H9 (cell line): ENCODE measurements at regions not wholly inside any gene's neighbourhood (a gene's known extent, or its start where the extent isn't known, plus 50 kb on each side); places are given as distances from the start of the nearest gene placed in this dataset.
A peak's percentile ranks its signal among the peaks of the same experiment; 100 is the strongest.

ENCODE experiments used
- DNase-seq: peaks from one replicate; pipeline ENCODE4 v3.0.0-alpha.2; 2017
- H2AFZ ChIP-seq: one replicate; pipeline ENCODE4 v1.6.1; 2013; ENCODE audit warnings: mild to moderate bottlenecking, low read length, control low read depth, moderate library complexity
- H2AK5ac ChIP-seq: 2 replicates; pipeline ENCODE4 v1.6.1; 2013; ENCODE audit warnings: low read length, control low read depth, mixed read lengths; ENCODE audit not compliant: insufficient read length
- H2BK120ac ChIP-seq: one replicate; pipeline ENCODE4 v1.6.1; 2013; ENCODE audit warnings: low read depth, mild to moderate bottlenecking, low read length, control low read depth, inconsistent platforms; ENCODE audit not compliant: poor library complexity, severe bottlenecking
- H2BK12ac ChIP-seq: 2 replicates; pipeline ENCODE4 v1.6.1; 2013; ENCODE audit warnings: low read length, control low read depth, mixed read lengths, low read depth; ENCODE audit not compliant: insufficient read length
- H2BK15ac ChIP-seq: 2 replicates; pipeline ENCODE4 v1.6.1; 2013; ENCODE audit warnings: low read depth, low read length, control low read depth
- H2BK20ac ChIP-seq: one replicate; pipeline ENCODE4 v1.6.1; 2013; ENCODE audit warnings: low read depth, mild to moderate bottlenecking, low read length, control low read depth, inconsistent platforms; ENCODE audit not compliant: poor library complexity, severe bottlenecking
- H2BK5ac ChIP-seq: 2 replicates; pipeline ENCODE4 v1.6.1; 2013; ENCODE audit warnings: low read length, control low read depth, mixed read lengths; ENCODE audit not compliant: insufficient read length
- H3K14ac ChIP-seq: 2 replicates; pipeline ENCODE4 v1.6.1; 2013; ENCODE audit warnings: low read length, control low read depth; ENCODE audit not compliant: insufficient read depth
- H3K18ac ChIP-seq: 2 replicates; pipeline ENCODE4 v1.6.1; 2013; ENCODE audit warnings: low read depth, mild to moderate bottlenecking, mixed read lengths, low read length, control low read depth; ENCODE audit not compliant: insufficient read length
- H3K23ac ChIP-seq: 2 replicates; pipeline ENCODE4 v1.6.1; 2013; ENCODE audit warnings: low read length, control low read depth, mixed read lengths, low read depth; ENCODE audit not compliant: insufficient read length
- H3K23me2 ChIP-seq: 2 replicates; pipeline ENCODE4 v1.6.1; 2013; ENCODE audit warnings: low read depth, mild to moderate bottlenecking, mixed read lengths, low read length, control low read depth; ENCODE audit not compliant: insufficient read length, poor library complexity, severe bottlenecking
- H3K27ac ChIP-seq: 2 replicates; pipeline ENCODE4 v1.5.1; 2013; ENCODE audit warnings: low read length, control low read depth, mixed read lengths, low read depth; ENCODE audit not compliant: insufficient read length
- H3K27me3 ChIP-seq: 2 replicates; pipeline ENCODE4 v1.6.1; 2013; ENCODE audit warnings: low read length, control low read depth, inconsistent platforms; ENCODE audit not compliant: insufficient read depth
- H3K4ac ChIP-seq: 2 replicates; pipeline ENCODE4 v1.6.1; 2013; ENCODE audit warnings: low read depth, mild to moderate bottlenecking, control low read depth, inconsistent platforms, low read length, moderate library complexity
- H3K4me1 ChIP-seq: 2 replicates; pipeline ENCODE4 v1.6.1; 2013; ENCODE audit warnings: low read length, control low read depth, inconsistent platforms; ENCODE audit not compliant: insufficient read depth
- H3K4me2 ChIP-seq: 2 replicates; pipeline ENCODE4 v1.6.1; 2013; ENCODE audit warnings: low read length, control low read depth, mixed read lengths; ENCODE audit not compliant: insufficient read length, insufficient read depth
- H3K56ac ChIP-seq: 2 replicates; pipeline ENCODE4 v1.6.1; 2013; ENCODE audit warnings: low read depth, mild to moderate bottlenecking, mixed read lengths, low read length, control low read depth; ENCODE audit not compliant: insufficient read length
- H3K79me1 ChIP-seq: 2 replicates; pipeline ENCODE4 v1.6.1; 2013; ENCODE audit warnings: low read depth, mild to moderate bottlenecking, moderate library complexity, low read length, control low read depth, inconsistent platforms; ENCODE audit not compliant: insufficient read depth, poor library complexity, severe bottlenecking
- H3K79me2 ChIP-seq: 2 replicates; pipeline ENCODE4 v1.6.1; 2013; ENCODE audit warnings: low read length, control low read depth, inconsistent platforms; ENCODE audit not compliant: insufficient read depth
- H3K9ac ChIP-seq: 2 replicates; pipeline ENCODE4 v1.6.1; 2013; ENCODE audit warnings: low read length, control low read depth, mixed read lengths; ENCODE audit not compliant: insufficient read length; ENCODE audit errors: extremely low read depth
- H3K9me3 ChIP-seq: one replicate; pipeline ENCODE4 v1.6.1; 2013; ENCODE audit warnings: low read depth, low read length, inconsistent platforms; ENCODE audit not compliant: control insufficient read depth
- H3T11ph ChIP-seq: one replicate; pipeline ENCODE4 v1.6.1; 2013; ENCODE audit warnings: mild to moderate bottlenecking, low read length, control low read depth, inconsistent platforms
- H4K20me1 ChIP-seq: one replicate; pipeline ENCODE4 v1.6.1; 2013; ENCODE audit not compliant: control insufficient read depth, insufficient read length, insufficient read depth
- H4K5ac ChIP-seq: 2 replicates; pipeline ENCODE4 v1.6.1; 2013; ENCODE audit warnings: low read depth, mild to moderate bottlenecking, mixed read lengths, low read length, control low read depth; ENCODE audit not compliant: insufficient read length
- H4K8ac ChIP-seq: replicated peaks from 2 replicates; pipeline ENCODE4 v1.6.1; 2013; ENCODE audit warnings: low read length, control low read depth, mixed read lengths, low read depth; ENCODE audit not compliant: insufficient read length
- H4K91ac ChIP-seq: 2 replicates; pipeline ENCODE4 v1.6.1; 2013; ENCODE audit warnings: low read depth, mild to moderate bottlenecking, moderate library complexity, mixed read lengths, low read length, control low read depth; ENCODE audit not compliant: insufficient read length
- H3K27ac Mint-ChIP-seq, 3 experiments: 2 replicates in 2 of 3; 3 replicates in 1 of 3; pipeline ENCODE4 v1.8.0; 2020 to 2021; ENCODE audit warnings: mixed read lengths in 3 of 3, mild to moderate bottlenecking in 1 of 3, moderate library complexity in 1 of 3
- H3K27me3 Mint-ChIP-seq: 2 replicates; pipeline ENCODE4 v1.8.0; 2021; ENCODE audit warnings: low read depth, mild to moderate bottlenecking, moderate library complexity, mixed read lengths
- H3K36me3 Mint-ChIP-seq, 3 experiments: 2 replicates in 2 of 3; 3 replicates in 1 of 3; pipeline ENCODE4 v1.8.0; 2020 to 2021; ENCODE audit warnings: low read depth in 3 of 3, mixed read lengths in 3 of 3; ENCODE audit not compliant: insufficient read depth in 1 of 3
- H3K4me1 Mint-ChIP-seq, 2 experiments: 2 replicates each; pipeline ENCODE4 v1.8.0; 2020; ENCODE audit warnings: mixed read lengths in 2 of 2
- H3K4me3 Mint-ChIP-seq, 2 experiments: 2 replicates in 1 of 2; 3 replicates in 1 of 2; pipeline ENCODE4 v1.8.0; 2020 to 2021; ENCODE audit warnings: mild to moderate bottlenecking in 2 of 2, mixed read lengths in 2 of 2, moderate library complexity in 1 of 2
- H3K9me3 Mint-ChIP-seq, 2 experiments: 2 replicates in 1 of 2; 3 replicates in 1 of 2; pipeline ENCODE4 v1.8.0; 2020; ENCODE audit warnings: mild to moderate bottlenecking in 2 of 2, mixed read lengths in 2 of 2, moderate library complexity in 1 of 2
- WGBS: extraction: QIAGEN DNeasy Blood & Tissue Kit; methylation state at CpG from one replicate; pipeline ENCODE4 v1.1.7; 2013; ENCODE audit warnings: missing lambda C conversion rate, low lambda C conversion rate, mixed read lengths; ENCODE audit not compliant: insufficient read length; ENCODE audit errors: extremely low coverage; 5-methylcytosine and 5-hydroxymethylcytosine counted together
- TF ChIP-seq, protein P1 (sequence below): fragments of 200-600 bp; sonication (generic); conservative IDR thresholded peaks from 3 replicates; pipeline ENCODE4 v1.8.0; 2021; ENCODE audit warnings: antibody characterized with exemption, mild to moderate bottlenecking

DNA sequence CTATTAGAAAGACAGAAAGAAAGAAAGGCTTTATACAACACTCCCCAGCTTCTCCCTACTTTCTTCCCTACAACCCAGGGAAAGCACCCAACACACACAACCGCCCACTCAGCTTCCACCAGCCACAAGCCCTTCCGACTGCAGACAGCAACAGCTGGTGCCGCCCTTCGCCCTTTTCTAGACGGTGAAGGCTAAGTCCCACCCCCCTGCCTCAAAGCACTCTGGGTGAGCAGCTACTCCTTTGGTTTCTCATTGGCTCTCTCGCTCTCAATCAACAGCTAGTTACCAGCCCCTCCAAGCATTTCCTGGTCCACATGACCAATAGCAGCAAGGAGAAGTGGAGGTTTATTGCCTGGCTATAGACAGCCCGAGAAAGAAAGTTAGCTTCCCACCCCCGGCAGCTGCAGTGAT is 230.1 kb upstream of the MOCS1 start:
- Histone ChIP-seq H4K91ac (no peak overlapping the region), H3K4ac (no peak overlapping the region), H3T11ph (no peak overlapping the region), H4K5ac (no peak overlapping the region), H2BK15ac (no peak overlapping the region), H3K14ac (no peak overlapping the region), H3K9ac (no peak overlapping the region), H2AFZ (no peak overlapping the region), H3K23me2 (no peaks in the 10 kb centered on the region), H2AK5ac (no peak overlapping the region), H3K79me2 (no peaks in the 10 kb centered on the region), H3K4me1 (no peaks in the 10 kb centered on the region; the same call in 1 of the 2 replicates), H3K18ac (no peak overlapping the region), H2BK12ac (no peak overlapping the region), H3K56ac (no peak overlapping the region), H3K9me3 (no peaks in the 10 kb centered on the region), H2BK20ac (no peak overlapping the region), H3K23ac (no peak overlapping the region), H3K27me3 (no peaks in the 10 kb centered on the region), H2BK120ac (no peak overlapping the region), H3K4me2 (no peak overlapping the region), H3K27ac (no peak overlapping the region), H4K20me1 (no peaks in the 10 kb centered on the region), H2BK5ac (no peak overlapping the region), H3K79me1 (no peaks in the 10 kb centered on the region), H4K8ac (no peak overlapping the region)
- peaks cover 5% of the 10 kb centered on the region for H3K27me3 Mint-ChIP-seq
- H3K4me3 Mint-ChIP-seq = no peak overlapping the region; a peak in 1 of 5 replicates
- DNase-seq = peak; percentile 52
- TF ChIP-seq, protein P1, sequence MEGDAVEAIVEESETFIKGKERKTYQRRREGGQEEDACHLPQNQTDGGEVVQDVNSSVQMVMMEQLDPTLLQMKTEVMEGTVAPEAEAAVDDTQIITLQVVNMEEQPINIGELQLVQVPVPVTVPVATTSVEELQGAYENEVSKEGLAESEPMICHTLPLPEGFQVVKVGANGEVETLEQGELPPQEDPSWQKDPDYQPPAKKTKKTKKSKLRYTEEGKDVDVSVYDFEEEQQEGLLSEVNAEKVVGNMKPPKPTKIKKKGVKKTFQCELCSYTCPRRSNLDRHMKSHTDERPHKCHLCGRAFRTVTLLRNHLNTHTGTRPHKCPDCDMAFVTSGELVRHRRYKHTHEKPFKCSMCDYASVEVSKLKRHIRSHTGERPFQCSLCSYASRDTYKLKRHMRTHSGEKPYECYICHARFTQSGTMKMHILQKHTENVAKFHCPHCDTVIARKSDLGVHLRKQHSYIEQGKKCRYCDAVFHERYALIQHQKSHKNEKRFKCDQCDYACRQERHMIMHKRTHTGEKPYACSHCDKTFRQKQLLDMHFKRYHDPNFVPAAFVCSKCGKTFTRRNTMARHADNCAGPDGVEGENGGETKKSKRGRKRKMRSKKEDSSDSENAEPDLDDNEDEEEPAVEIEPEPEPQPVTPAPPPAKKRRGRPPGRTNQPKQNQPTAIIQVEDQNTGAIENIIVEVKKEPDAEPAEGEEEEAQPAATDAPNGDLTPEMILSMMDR = no peak
- H3K36me3 Mint-ChIP-seq = no peaks in the 10 kb centered on the region; a peak in 1 of 7 replicates
- H3K27ac Mint-ChIP-seq = peak overlapping the region in 2 of 3 experiments; percentile 66 to 96; a peak in 5 of 7 replicates
- no CpG with 5 or more reads among the region's 8 CpGs for WGBS
- H3K9me3 Mint-ChIP-seq = no peaks in the 10 kb centered on the region; a peak in 1 of 5 replicates
- peaks cover 7% of the 10 kb centered on the region in 2 experiments for H3K4me1 Mint-ChIP-seq
